Stimulated activated CD8-positive, alpha-beta memory T cell treated with anti-CD3 and anti-CD28 coated beads, Interleukin-7, amount 100 ng/mL, for 24 hours (primary cell): ENCODE measurements at regions not wholly inside any gene's neighbourhood (a gene's known extent, or its start where the extent isn't known, plus 50 kb on each side); places are given as distances from the start of the nearest gene placed in this dataset.

Experiments used
- DNase-seq: peaks from one replicate; pipeline ENCODE4 v3.0.0-alpha.2; 2020; ENCODE audit warnings: low read depth

DNA sequence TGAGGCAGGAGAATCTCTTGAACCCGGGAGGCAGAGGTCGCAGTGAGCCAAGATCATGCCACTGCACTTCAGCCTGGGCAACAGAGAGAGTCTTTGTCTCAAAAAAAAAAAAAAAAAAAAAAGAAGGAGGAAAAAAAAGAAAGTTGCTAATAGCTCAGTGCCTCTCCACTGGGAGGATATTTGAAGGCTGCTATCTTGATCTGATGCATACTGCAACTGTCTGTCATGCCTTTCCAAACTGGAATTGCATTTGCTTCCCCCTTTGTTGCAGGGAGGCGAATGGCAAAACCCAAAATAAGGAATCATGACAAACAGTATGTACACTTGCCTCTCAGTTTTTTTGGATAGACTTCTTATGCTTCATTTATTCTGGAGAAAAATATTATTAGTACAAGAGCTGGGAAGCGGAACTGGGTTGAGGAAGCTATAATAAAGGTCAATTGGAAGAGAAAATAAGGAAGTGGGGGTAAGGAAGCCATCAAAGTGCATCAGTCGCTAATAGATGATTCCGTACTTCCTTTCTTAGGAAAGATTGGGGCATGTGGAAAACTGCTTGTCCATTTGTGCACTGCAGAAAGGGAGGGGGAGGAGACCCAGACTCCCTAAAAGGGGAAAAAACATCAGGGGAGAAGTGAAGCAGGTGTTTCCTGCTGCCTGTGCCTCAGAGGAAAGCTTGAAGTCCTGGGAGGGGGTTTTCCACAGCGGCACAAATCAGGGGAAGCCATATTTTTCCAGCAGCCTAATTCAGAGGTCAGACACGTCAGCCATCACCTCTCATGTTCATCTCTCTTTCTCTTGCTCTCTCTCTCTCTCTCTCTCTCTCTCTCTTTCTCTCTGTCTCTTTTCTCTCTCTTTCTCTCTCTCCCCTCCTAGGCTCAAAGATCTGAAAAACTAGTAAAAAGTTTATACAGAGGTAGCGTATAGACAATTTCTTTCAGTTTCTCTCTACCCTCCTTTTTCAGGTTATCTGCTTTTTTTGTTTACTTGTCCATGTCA, 301.4 kb upstream of the TNP1 start:
- DNase-seq, result no peak

DNA sequence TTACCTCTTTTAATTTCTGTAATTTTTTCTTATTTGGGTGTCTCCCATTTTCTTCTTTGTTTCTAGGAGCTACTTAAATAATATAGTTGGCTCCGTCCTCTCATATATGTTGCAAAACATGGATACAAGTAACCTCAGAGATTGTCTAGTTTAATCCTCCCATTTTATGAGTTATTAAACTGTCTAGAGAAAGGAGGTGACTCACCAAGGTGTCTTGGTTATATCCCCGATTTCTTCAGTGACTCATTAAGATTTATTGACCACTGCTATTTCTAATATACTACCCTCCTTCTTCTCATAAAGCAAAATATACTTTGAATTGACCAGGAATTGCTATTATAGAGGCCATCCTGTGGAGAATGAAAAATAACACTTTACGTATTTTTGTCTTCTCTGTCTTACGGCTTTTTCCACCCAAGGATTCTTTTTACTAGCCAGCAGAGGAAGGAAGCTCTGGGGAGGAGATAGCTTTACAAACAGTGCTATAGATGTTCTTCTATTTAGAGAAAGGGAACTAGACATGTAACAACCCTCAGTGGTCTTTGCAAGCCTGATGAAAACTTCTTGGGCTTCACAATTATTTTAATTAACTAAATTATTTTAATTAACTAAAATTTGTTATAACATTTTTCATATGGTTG, 300.4 kb upstream of the TNP1 start:
- DNase-seq, result no peak

- DNase-seq, result no peak
Observed at GRCh38 chr2:217158928-217159327, 299.1 kb upstream of the TNP1 start.

DNA sequence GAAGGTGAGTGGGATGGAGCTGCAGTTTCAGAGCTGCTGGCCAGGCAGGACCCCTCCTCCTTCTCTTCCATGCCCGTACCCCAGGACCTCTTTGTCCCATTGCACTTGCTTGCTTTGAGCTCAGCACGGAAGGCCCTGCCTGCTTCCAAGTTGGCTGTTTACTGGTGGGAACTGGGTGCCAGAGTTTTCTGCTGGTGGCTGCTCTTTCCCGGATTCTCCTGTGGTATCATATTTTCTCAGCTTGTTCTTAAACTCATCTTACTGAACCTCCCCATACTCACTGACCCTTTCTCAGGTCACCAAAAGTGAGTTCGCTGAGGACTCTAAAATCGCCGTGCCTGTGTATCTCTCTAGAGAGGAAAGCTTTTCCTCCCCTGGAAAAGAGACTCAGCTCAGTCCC, 297.7 kb upstream of the TNP1 start:
- DNase-seq, result no peak

- DNase-seq, result no peak
Observed at GRCh38 chr2:217156801-217157200, 296.9 kb upstream of the TNP1 start.

DNA sequence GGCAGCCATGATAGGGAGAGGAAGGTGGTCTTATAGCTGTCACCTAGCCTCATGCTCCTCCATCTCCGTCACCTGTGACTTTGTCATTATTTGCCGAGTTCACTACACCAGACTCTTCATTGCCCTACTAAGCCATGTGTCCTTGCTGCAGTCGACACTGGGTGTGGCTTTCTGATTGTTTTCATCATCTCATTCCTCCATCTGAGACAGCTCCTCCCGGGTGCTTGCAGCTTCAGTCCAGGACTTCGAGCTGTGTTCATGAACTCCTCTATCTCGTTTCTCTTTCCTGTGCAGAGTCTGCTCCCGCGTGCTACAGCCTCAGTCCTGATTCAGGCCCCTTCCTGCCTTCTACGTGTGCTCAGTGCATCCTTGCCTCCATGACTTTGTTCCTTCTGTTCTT, 295.1 kb upstream of the TNP1 start:
- DNase-seq, result no peak

GRCh38 chr2:217153510-217153909, 293.6 kb upstream of the TNP1 start:
- no peak for DNase-seq

- no peak for DNase-seq
Observed at GRCh38 chr2:217152831-217153230, 293.0 kb upstream of the TNP1 start.

DNA sequence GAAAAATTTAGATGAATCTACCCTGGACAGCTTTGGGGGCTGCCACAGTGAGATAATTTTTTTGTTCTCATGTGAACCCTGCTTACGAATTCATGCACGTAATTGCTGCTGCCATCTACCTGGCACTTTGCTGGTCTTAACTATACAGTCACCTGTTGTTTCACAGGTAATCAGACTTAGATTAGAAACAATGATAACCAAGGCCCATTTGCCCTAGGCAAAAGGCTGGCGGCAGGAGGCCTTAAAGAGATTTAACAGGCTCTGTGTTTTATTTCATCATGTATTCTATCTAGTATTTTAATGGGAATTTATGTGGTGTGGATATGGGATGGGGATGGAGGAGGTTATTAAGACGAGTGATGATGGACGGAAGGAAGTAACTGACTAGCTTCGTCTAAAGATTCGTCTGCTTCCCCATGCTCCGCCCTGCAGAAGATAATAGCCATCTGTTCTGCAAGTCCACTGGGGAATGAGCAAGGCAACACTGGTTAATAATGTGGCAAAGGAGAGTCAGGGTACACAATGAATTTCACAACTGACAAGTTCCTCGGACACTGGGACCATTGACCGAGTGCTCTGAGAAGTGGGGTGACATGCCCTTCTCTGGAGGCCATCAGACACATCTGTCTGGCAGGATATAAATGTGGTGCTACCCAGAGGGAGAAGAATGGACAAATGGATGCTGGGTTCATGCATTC, 291.8 kb upstream of the TNP1 start:
- DNase-seq, result no peak

DNA sequence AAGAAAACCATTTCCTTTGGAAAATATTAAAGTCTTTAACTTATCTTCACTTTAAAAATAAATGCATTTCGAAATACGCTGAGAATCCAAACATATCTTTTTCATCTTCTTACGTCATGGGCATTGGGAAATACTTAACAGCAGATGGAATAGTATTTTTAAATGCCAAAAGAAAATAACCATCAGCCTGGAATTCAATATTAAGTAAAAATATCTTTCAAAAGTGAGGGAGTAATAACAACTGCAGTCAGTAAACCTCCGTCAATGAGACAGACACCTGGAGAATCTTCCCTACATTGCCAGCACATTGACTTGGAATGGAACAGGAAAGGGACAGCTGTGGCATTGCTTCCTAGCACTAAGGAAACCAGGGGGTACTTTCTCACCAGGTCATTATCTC, 290.4 kb upstream of the TNP1 start:
- no peak for DNase-seq

DNA sequence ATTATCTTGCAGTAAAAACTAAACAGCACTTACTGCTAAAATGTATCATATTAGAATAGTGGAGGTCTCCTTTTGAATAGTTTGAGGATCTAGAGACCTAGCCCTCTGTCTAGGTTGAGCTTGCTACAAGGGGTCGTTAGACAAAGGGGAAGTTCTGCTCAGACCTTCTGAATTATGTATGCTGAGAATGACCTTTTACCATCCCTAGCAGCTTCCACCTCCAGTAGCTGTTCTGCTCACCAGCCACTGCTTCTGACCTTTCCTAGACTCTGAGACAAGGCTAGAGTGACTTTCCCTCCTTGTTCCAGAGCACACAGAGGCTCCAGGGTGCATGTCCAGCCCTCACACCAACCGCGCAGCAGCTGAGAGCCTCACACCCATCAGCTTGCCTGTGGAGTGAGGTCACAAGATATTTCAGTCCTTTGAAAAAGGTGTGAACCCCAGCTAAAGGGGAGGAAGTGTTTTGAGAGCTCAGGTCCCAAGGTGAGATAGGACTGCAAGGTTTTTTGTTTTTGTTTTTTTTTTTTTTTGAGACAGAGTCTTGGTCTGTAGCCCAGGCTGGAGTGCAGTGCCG, 289.3 kb upstream of the TNP1 start:
- DNase-seq, result no peak

- DNase-seq, result no peak
Observed at GRCh38 chr2:217147818-217148217, 288.0 kb upstream of the TNP1 start.

- no peak for DNase-seq
Observed at GRCh38 chr2:217146956-217147355, 287.1 kb upstream of the TNP1 start.

GRCh38 chr2:217142649-217143266, 282.9 kb upstream of the TNP1 start:
- no peak for DNase-seq

DNA sequence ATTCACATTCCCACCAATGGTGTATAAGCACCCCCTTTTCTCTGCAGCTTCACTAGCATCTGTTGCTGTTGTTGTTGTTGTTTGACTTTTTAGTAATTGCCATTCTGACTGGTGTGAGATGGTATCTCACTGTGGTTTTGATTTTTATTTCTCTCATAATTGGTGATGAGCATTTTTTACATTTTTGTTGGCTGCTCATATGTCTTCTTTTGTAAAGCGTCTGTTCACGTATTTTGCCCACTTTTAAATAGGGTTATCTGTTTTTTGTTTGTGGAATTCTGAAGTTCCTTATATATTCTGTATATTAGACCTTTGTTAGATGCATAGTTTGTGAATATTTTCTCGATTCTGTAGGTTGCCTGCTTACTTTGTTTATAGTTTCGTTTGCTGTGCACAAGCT, 278.4 kb upstream of the TNP1 start:
- no peak for DNase-seq

DNA sequence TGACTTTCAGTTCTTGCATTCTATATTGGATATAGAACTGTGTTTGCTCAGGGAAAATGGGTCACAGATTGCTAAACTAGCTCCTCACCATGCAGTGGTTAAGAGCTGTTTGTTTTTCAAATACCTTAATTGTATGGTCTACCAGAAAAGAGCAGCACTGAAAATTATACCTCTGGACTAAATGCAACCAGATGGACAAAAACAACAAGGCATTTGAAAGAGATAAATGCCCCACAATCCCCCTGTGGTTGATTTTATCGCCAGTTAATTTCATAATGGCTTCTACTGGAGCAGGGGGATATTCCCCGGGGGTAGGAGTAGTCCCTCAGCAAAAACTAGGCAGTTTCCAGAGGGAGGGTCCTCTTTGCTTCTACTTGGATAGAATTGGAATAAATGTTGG, 267.9 kb upstream of the TNP1 start:
- no peak for DNase-seq

DNA sequence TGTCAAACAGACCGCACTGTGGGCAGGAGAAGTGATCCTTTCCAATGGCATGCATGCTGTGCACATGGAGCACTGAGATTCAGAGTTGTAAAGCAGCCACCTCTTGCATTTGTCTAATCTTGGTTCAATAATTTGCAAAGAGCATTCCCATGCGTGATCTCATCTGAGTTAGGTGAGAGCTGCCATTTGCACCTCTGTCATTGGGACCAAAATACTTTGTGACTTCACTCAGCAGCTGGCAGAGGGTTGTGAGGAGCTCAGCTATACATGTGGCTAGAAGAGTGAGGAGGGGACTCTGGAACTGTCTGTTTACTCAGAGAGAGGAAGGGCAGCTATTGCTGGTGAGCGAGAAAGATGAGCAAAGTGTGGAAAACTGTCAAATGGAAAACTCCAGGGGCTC, 265.1 kb upstream of the TNP1 start:
- DNase-seq, result no peak

DNA sequence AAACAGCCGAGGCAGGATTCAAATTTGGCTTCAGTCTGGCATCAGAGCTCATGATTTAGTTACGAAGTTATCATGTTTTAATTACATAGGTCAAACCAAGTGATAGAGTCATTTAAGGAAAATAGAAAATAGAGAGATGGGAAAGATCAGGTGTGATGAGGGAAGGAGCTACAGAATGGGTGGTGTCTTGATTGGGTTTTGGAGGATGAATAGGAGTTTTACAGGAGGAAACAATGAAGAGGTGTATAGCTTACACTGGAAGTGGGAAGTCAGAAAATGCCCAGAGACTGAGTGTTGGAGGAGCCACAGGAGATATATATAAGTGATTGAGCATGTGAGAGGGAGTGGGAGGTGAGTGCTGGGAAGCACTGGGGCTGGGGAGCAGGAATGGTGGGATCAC, 264.2 kb upstream of the TNP1 start:
- DNase-seq, result no peak

GRCh38 chr2:217121565-217121964, 261.7 kb upstream of the TNP1 start:
- DNase-seq, result no peak

GRCh38 chr2:217120429-217120828, 260.6 kb upstream of the TNP1 start:
- DNase-seq, result no peak

- DNase-seq, result no peak
Observed at GRCh38 chr2:217118559-217119284, 258.9 kb upstream of the TNP1 start.
